ENCODE measurements at regions not wholly inside any gene's neighbourhood (a gene's known extent, or its start where the extent isn't known, plus 50 kb on each side); places are given as distances from the start of the nearest gene placed in this dataset.

- no peak for DNase-seq
These were observed 255.6 kb downstream of the PREX1 start for GRCh38 chr20:48571949-48572847.

GRCh38 chr20:48569679-48570078 lies 258.1 kb downstream of the PREX1 start:
- DNase-seq: no peak

- no peak for DNase-seq
These were observed 259.3 kb downstream of the PREX1 start for GRCh38 chr20:48568520-48568919.

- DNase-seq: no peak
These were observed 260.7 kb downstream of the PREX1 start for GRCh38 chr20:48567145-48567544.

GRCh38 chr20:48564982-48565539 lies 262.7 kb downstream of the PREX1 start:
- DNase-seq: no peak

GRCh38 chr20:48563191-48563870 lies 264.5 kb downstream of the PREX1 start:
- DNase-seq: no peak

- DNase-seq: no peak
These were observed 265.1 kb downstream of the PREX1 start for GRCh38 chr20:48562586-48563116.

GRCh38 chr20:48558906-48559305 lies 268.9 kb downstream of the PREX1 start:
- DNase-seq: no peak

GRCh38 chr20:48557380-48557779 lies 270.4 kb downstream of the PREX1 start:
- no peak for DNase-seq

- no peak for DNase-seq
These were observed 270.8 kb downstream of the PREX1 start for GRCh38 chr20:48556956-48557355.

- no peak for DNase-seq
These were observed 275.2 kb downstream of the PREX1 start for GRCh38 chr20:48552550-48552949.

- no peak for DNase-seq
These were observed 277.0 kb downstream of the PREX1 start for GRCh38 chr20:48550814-48551213.

GRCh38 chr20:48547664-48548063 lies 280.1 kb downstream of the PREX1 start:
- DNase-seq: no peak

GRCh38 chr20:48544402-48545339 lies 283.1 kb downstream of the PREX1 start:
- DNase-seq: no peak

GRCh38 chr20:48541581-48542071 lies 286.2 kb downstream of the PREX1 start:
- DNase-seq: no peak

GRCh38 chr20:48538856-48539255 lies 288.9 kb downstream of the PREX1 start:
- no peak for DNase-seq

- DNase-seq: no peak
These were observed 289.6 kb downstream of the PREX1 start for GRCh38 chr20:48538058-48538825.

GRCh38 chr20:48536206-48536605 lies 291.6 kb downstream of the PREX1 start:
- DNase-seq: no peak

GRCh38 chr20:48535556-48535955 lies 292.2 kb downstream of the PREX1 start:
- DNase-seq: no peak

GRCh38 chr20:48532028-48532427 lies 295.8 kb downstream of the PREX1 start:
- no peak for DNase-seq

- no peak for DNase-seq
These were observed 296.3 kb downstream of the PREX1 start for GRCh38 chr20:48531505-48531904.

Data from inflammatory macrophage treated with lipopolysaccharide for 1 hour (primary cell).